ENCODE measurements at regions not wholly inside any gene's neighbourhood (a gene's known extent, or its start where the extent isn't known, plus 50 kb on each side); places are given as distances from the start of the nearest gene placed in this dataset.
"Not testable (repeated sequence)": the region's sequence is repeated elsewhere in the genome, so short reads cannot be mapped to it uniquely, and the experiment has no call there.

DNA sequence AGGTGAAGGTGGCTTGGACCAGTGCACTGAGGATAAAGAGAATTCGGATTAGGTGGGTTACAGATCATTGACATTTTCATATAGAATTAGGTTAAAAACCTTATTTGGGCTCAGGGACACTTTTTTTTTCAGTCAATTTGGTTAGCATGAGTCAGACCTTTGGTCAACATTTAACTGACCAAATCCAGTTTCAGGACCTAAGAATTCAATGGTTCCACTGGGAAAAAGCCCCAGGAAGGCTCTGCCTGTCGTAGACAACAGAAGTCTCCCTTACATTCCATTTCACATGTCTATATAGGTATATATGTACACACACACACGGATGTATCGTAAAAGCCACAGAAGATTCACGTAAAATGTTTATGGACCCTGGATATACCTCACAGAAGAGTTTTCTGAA lies 184.2 kb upstream of the RREB1 start:
- DNase-seq: no peak

DNA sequence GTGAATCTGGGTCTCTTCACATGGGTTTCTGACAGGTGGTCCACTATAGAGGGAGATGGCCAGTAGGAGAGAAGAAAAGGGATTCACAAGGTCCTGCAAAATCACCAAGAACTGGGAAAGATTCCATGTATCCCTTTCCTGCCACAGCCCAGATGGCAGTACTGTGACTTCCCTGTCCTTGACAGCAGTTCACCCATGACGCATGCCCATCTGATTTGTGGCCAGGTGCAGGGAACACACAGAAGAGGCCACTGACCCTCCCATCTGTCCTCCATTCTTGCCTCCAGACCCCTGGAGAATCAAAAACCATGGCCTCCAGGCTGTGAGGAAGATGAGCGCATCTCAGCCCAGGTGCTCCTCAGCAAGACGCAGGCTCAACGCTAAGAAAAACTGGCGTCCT lies 183.1 kb upstream of the RREB1 start:
- no peak for DNase-seq

DNA sequence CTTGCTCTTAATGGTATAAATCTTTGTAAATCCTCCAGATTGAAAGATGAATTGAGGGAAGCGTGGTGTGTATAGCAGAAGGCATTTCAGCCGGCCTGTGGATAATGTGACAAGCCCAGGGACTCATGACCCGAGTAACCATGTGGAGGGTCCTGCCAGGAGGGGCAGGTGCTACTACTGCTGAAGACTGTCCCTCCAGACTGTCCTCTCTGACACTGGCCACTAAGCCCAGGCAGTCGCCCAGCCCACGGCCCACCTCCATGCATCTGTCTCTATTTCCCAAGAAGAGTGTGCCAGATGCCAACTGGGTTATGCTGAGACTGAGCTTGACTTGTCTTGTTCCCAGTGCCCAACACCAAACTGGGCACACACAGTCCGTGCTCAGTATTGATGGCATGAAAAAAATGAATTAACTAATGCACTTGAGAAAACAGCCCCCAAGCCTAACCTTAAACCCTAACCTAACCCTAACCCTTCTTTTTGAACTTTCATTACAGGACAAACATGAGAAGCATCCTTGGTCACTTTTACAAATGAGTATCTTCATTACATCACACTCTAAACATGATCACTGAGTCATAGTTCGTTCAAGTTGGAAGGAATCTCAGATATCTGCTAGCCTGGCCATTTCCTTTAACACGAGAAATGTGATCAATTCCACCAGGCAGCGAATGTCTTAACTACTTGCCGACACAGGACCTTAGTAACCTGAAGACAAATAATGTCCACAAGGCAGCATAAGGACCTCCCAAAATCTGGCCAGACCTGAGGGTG lies 182.2 kb upstream of the RREB1 start:
- no peak for DNase-seq

DNA sequence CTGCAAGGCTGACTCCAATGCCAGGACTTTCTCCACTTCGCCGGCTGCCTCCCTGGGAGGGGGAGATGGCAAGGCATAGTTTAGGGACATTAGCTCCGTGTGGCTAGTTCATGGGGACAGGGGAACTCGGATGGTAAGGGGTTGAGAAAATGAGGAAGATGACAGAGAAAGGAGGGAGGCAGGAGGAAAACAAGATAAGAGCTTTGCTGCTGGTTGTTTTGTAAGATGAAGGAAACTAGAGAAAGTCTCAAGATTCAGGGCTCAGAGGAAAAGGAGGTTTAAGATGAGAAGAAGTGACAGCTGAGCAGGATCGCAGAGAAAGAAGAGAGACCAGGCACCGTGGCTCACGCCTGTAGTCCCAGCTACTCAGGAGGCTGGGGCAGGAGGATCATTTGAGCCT lies 180.9 kb upstream of the RREB1 start:
- DNase-seq: no peak

DNA sequence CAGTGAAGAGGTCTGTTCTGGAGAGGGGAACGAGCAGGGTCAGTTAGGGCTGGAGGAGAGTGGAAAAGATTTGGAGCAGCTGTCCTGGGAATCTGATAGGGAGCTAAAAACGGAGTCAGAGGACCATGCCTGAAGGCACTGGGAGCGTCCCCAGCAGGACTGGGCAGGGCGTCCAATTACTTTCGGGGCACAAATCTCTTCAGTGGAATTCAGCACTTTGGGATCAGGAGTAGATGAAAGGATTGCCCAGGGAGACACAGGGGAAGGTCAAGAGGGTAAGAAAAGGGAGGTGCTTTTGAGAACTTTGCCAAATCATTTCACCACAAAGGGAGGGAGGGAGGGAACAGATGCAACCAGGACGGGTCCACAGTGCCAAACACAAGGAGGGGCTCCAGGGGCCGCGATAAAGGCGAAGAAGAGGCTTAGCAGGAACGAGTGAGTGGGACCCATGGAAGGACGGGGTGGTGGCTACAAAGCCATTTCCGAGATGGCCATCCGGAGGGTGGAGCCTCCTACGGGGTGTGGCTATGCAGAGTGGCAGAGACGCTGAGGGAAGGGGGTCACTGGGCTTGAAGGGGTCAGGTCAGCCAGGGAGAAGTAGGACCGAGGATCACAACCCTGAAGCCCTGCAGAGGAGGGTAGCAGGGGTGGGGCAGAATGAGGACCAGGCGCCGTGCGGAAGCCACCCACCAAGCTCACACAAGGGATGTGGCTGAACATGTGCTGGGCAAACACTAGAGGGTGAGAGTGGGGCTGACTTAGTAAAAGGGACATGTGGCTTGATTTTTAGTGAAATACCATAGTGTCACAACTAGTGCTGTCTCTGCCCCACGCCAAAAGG lies 180.0 kb upstream of the RREB1 start:
- DNase-seq: no peak

DNA sequence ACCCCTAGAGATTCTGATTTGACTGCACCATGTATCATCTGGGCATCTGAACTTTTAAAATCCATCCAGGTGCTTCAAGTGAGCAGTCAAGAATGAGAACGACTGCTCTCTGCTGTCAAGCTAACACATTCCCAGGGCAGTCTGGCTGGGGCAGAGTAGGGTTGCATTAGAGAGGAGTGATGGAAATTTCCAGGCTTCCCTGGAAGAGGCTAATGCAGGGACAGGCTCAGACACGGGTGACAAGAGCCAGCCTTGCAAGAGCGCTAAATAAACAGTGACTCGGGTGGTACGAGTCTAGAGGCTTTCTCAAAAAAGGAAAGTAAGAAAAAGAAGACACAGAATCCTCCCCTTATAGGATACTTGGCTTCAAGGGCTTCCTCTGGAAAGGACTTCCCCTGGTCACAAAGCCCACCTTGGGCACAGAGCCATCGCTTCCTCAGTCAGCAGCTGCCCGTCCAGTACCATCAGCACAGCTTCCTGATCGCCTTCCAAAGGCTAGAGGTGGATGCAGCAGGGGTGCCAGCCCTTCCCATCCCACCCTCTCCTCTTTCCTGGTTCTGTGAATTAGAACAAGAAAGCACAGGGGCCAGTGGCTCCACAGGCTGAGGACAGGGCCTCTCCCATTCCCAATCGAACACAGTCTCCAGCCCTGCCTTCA lies 177.4 kb upstream of the RREB1 start:
- no peak for DNase-seq

DNA sequence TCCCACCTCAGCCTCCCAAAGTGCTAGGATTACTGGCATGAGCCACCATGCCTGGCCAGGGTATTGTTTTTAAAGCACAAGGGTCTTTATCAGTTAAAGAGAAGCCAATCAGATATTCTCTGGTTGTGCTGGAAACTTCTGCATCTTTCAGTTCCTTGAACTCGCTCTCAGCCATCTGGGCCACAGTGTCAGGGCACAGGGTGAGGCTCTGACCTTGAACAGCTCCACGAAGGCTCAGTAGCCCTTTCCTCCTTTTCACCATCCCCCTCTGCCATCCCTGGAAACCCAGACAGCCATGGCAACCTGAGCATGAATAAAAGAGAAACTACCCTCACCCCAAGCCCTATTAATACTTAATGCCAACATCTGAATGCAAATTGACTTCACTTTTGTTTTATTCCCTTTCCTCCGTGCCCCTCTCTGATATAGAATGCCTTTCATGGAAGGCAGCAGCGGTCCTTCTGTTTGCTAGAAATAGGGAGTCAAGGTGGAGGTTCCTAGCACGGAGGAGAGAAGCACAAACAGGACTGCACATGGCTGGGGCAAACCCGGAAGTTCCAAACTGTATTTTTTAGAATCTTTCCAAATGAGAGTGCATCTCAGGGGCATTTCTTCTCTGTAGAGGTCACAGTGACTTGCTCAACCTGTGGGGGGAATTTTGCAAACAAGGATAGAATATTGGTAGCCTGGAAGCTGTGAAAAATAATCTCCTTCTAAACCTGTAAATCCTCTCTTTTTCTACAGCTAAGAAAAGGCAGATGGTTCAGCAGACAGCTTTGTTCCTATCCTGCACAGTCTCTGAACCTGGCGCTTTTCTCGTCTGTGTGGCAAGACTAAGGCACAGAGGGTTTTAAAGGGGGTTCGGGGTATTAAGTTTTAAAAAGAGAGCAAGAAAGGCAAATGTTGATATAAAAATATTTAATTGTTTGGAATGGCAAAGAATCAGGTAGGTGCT lies 176.4 kb upstream of the RREB1 start:
- no peak for DNase-seq

DNA sequence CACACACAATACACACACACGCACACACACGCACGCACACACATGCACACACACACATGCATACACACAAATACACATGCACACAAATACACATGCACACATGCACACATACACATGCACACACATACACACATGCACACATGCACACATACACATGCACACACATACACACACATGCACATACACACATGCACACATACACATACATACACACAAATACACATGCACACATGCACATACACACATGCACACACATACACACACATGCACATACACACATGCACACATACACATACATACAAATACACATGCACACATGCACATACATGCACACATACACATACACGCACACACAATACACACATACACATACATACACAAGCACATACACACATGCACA lies 175.4 kb upstream of the RREB1 start:
- no peak for DNase-seq

DNA sequence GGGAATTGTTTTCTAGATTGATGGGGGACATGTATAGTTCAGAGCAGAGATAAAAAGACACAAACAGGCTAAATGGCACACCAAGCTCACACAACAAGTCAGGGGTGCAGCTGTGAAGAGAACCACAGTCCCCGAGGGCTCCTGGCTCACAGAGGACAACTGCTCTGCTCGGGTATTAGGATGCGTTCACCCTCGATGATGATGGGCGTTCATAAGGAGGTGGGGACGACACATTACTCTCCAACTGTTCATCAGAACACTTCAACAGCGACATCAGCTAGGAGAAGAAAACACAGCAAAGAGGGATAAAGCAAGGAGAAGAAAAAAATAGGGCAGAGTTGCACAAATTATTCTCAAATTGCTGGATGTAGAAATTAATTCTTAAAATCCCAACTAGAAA lies 174.8 kb upstream of the RREB1 start:
- no peak for DNase-seq

DNA sequence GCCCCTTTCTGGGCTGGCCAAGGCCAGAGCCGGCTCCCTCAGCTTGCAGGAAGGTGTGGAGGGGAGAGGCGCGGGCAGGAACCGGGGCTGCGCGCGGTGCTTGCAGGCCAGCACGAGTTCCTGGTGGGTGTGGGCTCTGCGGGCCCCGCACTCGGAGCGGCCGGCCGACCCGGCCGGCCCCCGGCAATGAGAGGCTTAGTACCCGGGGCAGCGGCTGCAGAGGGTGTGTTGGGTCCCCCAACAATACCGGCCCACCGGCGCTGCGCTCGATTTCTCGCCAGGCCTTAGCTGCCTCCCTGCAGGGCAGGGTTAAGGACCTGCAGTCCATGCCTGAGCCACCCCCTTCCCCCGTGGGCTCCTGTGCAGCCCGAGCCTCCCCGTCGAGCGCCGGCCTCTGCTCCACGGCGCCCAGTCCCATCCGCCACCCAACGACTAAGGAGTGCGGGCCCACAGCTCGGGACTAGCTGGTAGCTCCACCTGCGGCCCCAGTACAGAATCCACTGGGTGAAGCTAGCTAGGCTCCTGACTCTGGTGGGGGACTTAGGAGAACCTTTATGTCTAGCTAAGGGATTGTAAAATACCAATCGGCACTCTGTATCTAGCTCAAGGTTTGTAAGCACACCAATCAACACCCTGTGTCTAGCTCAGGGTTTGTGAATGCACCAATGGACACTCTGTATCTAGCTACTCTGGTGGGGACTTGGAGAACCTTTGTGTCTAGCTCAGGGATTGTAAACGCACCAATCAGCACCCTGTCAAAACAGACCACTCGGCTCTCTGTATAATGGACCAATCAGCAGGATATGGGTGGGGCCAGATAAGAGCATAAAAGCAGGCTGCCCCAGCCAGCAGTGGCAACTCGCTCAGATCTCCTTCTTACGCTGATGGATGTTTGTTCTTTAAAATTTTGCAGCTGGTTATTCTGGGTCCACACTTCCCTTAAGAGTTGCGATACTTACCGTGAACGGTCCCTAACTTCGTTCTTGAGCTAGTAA lies 167.4 kb upstream of the RREB1 start:
- no peak for DNase-seq

DNA sequence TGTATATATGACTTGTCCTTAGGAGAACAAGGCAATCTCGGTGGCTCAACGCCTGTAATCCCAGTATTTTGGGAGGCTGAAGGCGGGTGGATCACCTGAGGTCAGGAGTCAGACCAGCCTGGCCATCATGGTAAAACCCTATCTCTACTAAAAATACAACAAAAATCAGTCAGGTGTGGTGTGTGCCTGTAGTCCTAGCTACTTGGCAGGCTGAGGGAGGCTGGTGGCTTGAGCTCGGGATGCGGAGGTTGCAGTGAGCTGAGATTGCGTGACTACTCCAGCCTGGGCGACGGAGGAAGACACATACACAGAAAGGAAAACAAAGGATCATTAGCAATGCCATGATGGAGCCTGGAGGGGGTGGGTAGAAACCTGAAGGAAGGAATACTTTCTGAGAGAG lies 166.6 kb upstream of the RREB1 start:
- DNase-seq: no peak

DNA sequence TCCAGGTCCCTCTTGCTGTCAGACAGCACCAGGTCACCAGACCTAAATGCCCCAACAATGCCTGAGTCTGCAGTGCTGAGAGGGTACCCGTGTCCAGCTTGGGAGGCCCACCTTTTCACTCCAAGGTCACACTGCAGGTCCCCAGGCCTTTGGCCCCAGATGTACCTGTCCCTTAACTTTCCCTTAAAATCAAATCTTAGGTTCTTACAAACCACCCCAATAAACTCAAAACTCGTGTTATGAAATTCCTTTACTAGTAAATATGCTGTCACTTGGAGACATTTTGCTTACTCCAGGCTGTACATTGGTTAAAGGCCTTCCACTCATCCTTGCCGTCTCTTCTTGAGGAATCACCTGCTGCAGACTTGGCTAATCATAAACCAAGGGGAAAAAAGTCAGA lies 165.7 kb upstream of the RREB1 start:
- no peak for DNase-seq

DNA sequence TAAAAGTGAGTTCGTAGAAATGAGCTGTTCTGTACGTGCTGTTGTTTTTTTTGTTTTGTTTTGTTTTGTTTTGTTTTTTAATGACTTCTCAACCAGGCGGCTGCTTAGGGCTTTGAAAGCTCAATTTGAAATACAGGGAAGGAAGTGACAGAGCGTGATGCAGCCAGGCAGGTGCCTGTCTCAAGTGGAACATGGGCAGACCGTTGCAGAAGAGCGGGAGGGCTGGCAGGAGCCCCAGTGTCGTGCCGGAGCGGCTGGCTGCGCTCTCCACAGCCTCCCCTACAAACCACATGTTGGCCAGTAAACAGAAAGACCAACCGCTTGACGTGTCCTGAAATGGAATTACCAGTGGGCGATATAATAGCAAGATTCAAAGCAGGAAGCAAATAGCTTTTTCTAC lies 164.9 kb upstream of the RREB1 start:
- DNase-seq: peak; percentile 53

DNA sequence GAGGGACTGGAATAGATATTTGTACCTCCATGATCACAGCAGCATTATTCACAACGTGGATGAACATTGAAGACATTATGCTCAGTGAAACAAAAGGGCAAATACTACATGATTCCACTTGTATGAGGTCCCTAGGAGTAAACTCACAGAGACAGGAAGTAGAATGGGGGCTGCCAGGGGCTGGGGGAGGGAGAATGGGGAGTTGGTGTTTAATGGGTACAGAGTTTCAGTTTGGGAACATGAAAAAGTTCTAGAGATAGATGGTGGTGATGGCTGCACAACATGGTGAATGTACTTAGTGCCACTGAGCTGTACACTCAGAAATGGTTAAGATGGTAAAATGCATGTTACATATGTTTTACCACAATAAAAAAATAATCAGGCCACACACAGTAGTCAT lies 164.3 kb upstream of the RREB1 start:
- no peak for DNase-seq

DNA sequence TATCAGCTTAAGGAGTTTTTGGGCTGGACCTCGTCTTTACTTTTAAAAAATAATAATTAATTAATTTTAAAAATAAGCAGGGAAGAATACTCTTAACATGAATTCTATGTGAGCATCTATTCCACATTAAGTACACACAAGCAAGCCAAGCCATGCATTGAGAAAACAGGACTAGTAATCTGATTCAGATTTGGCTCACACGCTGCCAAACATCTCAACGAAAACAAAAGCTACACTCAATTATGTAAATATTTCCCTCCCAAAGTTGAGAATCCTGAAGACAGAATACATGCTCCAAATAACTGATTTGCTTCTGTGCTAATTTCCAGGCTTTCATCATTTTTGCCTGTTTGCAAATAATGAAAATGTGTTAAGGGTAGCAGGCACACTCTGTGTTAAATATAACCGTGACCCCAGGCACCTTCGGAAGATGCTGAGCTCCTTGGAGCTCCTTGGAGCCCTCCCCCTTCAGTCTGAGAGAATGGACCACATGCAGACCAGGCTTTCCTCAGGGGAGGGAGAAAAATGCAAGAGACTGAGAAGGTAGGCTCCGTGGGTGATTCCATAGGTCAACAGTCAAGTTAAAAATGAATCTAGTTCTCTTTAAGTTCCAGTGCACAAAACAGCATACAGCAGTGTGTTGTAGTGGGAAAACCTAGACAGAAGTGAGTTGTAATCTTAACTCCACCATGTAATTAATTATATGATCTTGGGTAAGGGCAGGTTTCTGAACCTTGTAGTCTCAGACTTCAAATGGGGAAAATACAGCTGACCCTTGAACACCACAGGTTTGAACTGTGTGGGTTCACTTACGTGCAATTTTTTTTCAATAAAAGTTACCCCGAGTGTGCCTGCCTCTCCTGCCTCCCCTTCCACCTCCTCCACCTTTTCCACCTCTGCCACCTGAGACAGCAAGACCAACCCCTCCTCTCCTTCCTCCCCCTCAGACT lies 161.3 kb upstream of the RREB1 start:
- no peak for DNase-seq

DNA sequence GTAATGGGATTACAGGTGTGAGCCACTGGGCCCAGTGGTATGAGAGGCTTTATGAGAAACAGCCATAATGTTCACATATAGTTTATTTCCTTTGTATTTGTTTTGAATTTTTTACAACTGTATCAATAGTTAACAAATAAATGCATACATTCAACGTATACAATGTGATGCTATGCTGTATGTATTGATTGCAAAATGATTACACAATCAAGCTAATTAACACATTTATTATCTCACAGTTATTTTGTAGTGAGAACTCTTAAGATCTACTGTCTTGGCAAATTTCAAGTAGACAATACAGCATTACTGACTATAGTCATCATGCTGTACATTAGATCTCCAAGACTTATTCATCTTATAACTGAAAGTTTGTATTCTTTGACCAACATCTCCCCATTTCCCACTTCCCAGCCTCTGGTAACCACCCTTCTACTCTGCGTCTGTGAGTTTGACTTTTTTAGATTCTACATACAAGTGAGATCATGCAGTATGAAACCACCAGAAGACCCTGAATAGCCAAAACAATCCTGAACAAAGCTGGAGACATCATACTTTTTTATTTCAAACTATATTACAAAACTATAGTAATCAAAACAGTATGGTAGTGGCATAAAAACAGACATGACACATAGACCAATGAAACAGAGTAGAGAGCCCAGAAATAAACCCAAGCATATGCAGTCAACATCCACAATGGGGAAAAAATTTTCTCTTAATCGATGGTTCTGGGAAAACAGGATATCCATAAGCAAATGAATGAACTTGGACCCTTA lies 157.2 kb upstream of the RREB1 start:
- DNase-seq: no peak

DNA sequence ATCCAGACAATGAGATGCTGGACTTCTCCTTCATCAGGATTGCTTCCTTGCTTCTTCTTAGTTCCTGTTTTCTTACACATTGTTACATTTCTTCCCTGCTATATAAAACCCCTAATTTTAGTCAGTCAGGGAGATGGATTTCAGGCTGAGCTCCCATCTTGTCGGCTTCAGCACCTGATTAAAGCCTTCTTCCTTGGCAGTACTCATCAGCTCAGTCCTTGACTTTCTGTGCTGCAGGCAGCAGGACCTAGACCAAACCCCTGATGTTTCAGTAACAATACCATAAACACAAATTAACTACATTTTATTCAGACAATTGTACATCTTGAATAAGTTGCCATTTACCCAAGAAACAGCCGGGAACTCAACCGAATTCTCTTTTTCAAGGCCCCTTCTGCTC lies 156.4 kb upstream of the RREB1 start:
- no peak for DNase-seq

DNA sequence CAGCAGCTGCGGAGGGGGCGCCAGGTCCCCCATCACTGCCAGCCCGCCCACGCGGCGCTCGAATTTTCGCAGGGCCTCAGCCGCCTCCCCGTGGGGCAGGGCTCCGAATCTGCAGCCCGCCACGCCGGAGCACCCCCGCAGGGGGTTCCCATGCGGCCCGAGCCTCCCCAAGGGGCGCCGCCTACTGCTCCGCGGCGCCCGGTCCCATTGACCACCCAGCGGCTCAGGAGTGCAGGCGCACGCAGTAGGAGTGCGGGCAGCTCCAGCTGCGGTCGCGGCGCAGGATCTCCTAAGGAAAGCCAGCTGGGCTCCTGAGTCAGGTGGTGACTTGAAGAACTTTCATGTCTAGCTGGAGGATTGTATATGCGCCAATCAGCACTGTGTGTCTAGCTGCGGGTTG lies 155.3 kb upstream of the RREB1 start:
- DNase-seq: no peak

DNA sequence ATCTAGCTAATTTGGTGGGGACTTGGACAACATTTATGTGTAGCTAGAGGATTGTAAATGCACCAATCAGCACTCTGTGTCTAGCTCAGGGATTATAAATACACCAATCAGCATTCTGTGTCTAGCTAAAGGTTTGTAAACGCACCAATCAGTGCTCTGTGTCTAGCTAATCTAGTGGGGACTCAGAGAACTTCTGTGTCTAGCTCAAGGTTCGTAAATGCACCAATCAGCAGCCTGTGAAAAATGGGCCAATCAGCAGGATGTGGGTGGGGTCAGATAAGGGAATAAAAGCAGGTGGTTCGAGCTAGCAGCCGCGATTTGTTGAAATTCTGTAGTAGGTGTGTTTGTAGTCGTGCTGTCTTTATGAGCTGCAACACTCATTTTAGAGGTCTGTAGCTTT lies 154.8 kb upstream of the RREB1 start:
- DNase-seq: not testable (repeated sequence)
